ENCODE measurements at regions not wholly inside any gene's neighbourhood (a gene's known extent, or its start where the extent isn't known, plus 50 kb on each side); places are given as distances from the start of the nearest gene placed in this dataset.

- ATAC-seq (peak; percentile 78), DNase-seq (ENCODE audit: low spot score) (peak; percentile 82)
- Histone ChIP-seq H3F3A (replicated peaks; ENCODE audit: low read depth) (peaks cover 3% of the 10 kb centered on the region; the same call in 1 of the 2 replicates), H3K79me2 (replicated peaks; ENCODE audit: insufficient read depth) (no peaks in the 10 kb centered on the region), H3K36me3 (ENCODE audit: insufficient read depth) (no peaks in the 10 kb centered on the region), H3K4me3 (no peak overlapping the region), H4K20me1 (replicated peaks; ENCODE audit: insufficient read depth) (no peaks in the 10 kb centered on the region), H3K4me2 (peak overlapping the region; percentile 8; the same call in 1 of the 2 replicates), H3K27me3 (ENCODE audit: insufficient read depth) (no peaks in the 10 kb centered on the region), H3K9me2 (ENCODE audit: insufficient read depth) (peaks cover 7% of the 10 kb centered on the region; the same call in 1 of the 2 replicates), H2AFZ (no peak overlapping the region), H3K4me1 (ENCODE audit: insufficient read depth) (peaks cover 58% of the 10 kb centered on the region), H3K27ac (ENCODE audit: low read depth) (peak overlapping the region; percentile 89)
- TF ChIP-seq NANOG (IDR thresholded peaks at IDR 0.05; ENCODE audit: borderline replicate concordance): peak; percentile 37; the same call in 1 of the 2 replicates
- TF ChIP-seq STAT1 (IDR thresholded peaks at IDR 0.05; ENCODE audit: unreplicated experiment): no peak
- TF ChIP-seq CREB1 (CRISPR knock-in tag; IDR thresholded peaks at IDR 0.05; ENCODE audit: low read depth): 0 out of 2 replicates have a peak, but pooled peaks have one; percentile 8
- no peak for TF ChIP-seq ZNF114 (CRISPR knock-in tag; IDR thresholded peaks at IDR 0.05)
- Mint-ChIP-seq H3K4me1 (peaks cover 63% of the 10 kb centered on the region), H3K4me3 (no peak overlapping the region), H3K27me3 (ENCODE audit: insufficient read depth, low read depth, poor library complexity) (peaks cover 10% of the 10 kb centered on the region), H3K36me3 (ENCODE audit: low read depth) (no peaks in the 10 kb centered on the region; the same call in 2 of the 3 replicates), H3K9me3 (peaks cover 4% of the 10 kb centered on the region; the same call in 1 of the 3 replicates), H3K27ac (no peak overlapping the region)
Measured at GRCh38 chr21:34195335-34195734, 122.0 kb downstream of the MRPS6 start.

DNA sequence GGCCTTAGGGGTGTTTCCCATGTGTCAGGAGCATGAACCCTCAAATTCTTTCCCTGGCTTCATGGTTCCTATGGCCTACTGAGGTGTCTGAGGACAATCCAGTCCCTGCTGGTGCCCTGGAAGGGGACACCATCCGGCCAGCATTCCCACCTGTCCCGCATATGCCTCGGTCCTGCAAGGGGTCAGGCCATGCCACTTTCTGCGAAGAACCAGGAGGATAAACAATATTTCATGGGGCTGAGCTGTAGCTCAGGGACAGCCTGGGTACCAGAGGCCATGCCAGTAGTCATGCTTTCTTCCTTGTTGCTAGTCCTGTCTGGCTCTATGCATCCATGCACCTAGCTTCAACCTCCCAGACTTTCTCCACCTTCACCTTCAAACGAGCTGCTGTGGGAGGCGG, 123.6 kb downstream of the MRPS6 start:
- H3K4me3 Mint-ChIP-seq: no peak overlapping the region
- TF ChIP-seq CTCF (conservative IDR thresholded peaks at IDR 0.05; ENCODE audit: low read depth in 2 of 2) (no peak), CREB1 (CRISPR knock-in tag; IDR thresholded peaks at IDR 0.05; ENCODE audit: low read depth) (no peak), ZNF462 (CRISPR knock-in tag; IDR thresholded peaks at IDR 0.05) (no peak), EZH2phosphoT487 (IDR thresholded peaks at IDR 0.05; ENCODE audit: unreplicated experiment) (no peak), POLR2AphosphoS5 (IDR thresholded peaks at IDR 0.05; ENCODE audit: low read depth) (no peak), ZNF331 (CRISPR knock-in tag; IDR thresholded peaks at IDR 0.05; ENCODE audit: low read depth) (no peak), EZH2 (IDR thresholded peaks at IDR 0.05; ENCODE audit: low read depth, unreplicated experiment) (no peak), ZNF114 (CRISPR knock-in tag; IDR thresholded peaks at IDR 0.05) (no peak), JUNB (IDR thresholded peaks at IDR 0.05; ENCODE audit: unreplicated experiment) (no peak)
- TF ChIP-seq, protein P1, sequence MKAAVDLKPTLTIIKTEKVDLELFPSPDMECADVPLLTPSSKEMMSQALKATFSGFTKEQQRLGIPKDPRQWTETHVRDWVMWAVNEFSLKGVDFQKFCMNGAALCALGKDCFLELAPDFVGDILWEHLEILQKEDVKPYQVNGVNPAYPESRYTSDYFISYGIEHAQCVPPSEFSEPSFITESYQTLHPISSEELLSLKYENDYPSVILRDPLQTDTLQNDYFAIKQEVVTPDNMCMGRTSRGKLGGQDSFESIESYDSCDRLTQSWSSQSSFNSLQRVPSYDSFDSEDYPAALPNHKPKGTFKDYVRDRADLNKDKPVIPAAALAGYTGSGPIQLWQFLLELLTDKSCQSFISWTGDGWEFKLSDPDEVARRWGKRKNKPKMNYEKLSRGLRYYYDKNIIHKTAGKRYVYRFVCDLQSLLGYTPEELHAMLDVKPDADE (IDR thresholded peaks at IDR 0.05): no peak

More for the DNA sequence above, 123.6 kb downstream of the MRPS6 start:
- Histone ChIP-seq H4K20me1 (replicated peaks; ENCODE audit: insufficient read depth) (no peaks in the 10 kb centered on the region), H3K27ac (ENCODE audit: low read depth) (no peak overlapping the region), H3K36me3 (ENCODE audit: insufficient read depth) (no peaks in the 10 kb centered on the region), H3F3A (replicated peaks; ENCODE audit: low read depth) (peaks cover 10% of the 10 kb centered on the region; the same call in 1 of the 2 replicates), H3K4me1 (ENCODE audit: insufficient read depth) (peaks cover 70% of the 10 kb centered on the region), H3K79me2 (replicated peaks; ENCODE audit: insufficient read depth) (no peaks in the 10 kb centered on the region), H3K27me3 (ENCODE audit: insufficient read depth) (no peaks in the 10 kb centered on the region), H3K4me2 (peak overlapping the region; percentile 42; the same call in 1 of the 2 replicates), H2AFZ (no peak overlapping the region), H3K4me3 (no peak overlapping the region), H3K9me2 (ENCODE audit: insufficient read depth) (0 out of 2 replicates have a peak, but pooled peaks cover 1% of the 10 kb centered on the region)
- H3K27me3 Mint-ChIP-seq (ENCODE audit: insufficient read depth, low read depth, poor library complexity): peaks cover 17% of the 10 kb centered on the region
- ATAC-seq (no peak), DNase-seq (ENCODE audit: low spot score) (no peak)
- peaks cover 63% of the 10 kb centered on the region for H3K4me1 Mint-ChIP-seq
- H3K36me3 Mint-ChIP-seq (ENCODE audit: low read depth): no peaks in the 10 kb centered on the region; the same call in 2 of the 3 replicates
- H3K9me3 Mint-ChIP-seq: peaks cover 4% of the 10 kb centered on the region; the same call in 1 of the 3 replicates
- H3K27ac Mint-ChIP-seq: no peak overlapping the region

Data from GM23338 (cell line).